ENCODE measurements at regions not wholly inside any gene's neighbourhood (a gene's known extent, or its start where the extent isn't known, plus 50 kb on each side); places are given as distances from the start of the nearest gene placed in this dataset.

GRCh38 chr4:118587116-118587831, 97.9 kb upstream of the METTL14 start:
- Histone ChIP-seq H2AFZ (ENCODE audit: low read length) (no peak overlapping the region), H3K9ac (ENCODE audit: insufficient read depth, low read depth, low read length) (no peak overlapping the region), H3K9me3 (ENCODE audit: low read length) (no peaks in the 10 kb centered on the region), H4K20me1 (ENCODE audit: insufficient read depth, low read length) (no peaks in the 10 kb centered on the region), H3K79me2 (ENCODE audit: insufficient read depth, low read length) (peaks cover 8% of the 10 kb centered on the region), H3K27ac (ENCODE audit: extremely low read length, insufficient read depth, low read length) (no peak overlapping the region), H3K36me3 (replicated peaks in 1 of 2; ENCODE audit: control insufficient read depth in 1 of 2, insufficient read depth in 2 of 2, low read length in 2 of 2) (no peaks in the 10 kb centered on the region), H3K4me1 (ENCODE audit: insufficient read depth, low read length) (peaks cover 13% of the 10 kb centered on the region; the same call in 1 of the 2 replicates), H3K4me3 (replicated peaks in 1 of 3; ENCODE audit: insufficient read depth in 1 of 3, low read depth in 2 of 3, low read length in 3 of 3) (no peak overlapping the region), H3K27me3 (ENCODE audit: control insufficient read depth in 1 of 2, insufficient read depth in 2 of 2, low read length in 2 of 2) (peaks cover 1 to 25% of the 10 kb centered on the region in 2 experiments; a peak in 3 of 5 replicates), H3K4me2 (ENCODE audit: low read depth, low read length) (no peak overlapping the region)
- TF ChIP-seq SRSF9 (IDR thresholded peaks at IDR 0.05; ENCODE audit: borderline replicate concordance, insufficient read depth, low read depth, low read length, poor library complexity, severe bottlenecking) (no peak), ZBTB20 (CRISPR knock-in tag; IDR thresholded peaks at IDR 0.05; ENCODE audit: borderline replicate concordance, low read depth) (no peak), ZNF430 (CRISPR knock-in tag; IDR thresholded peaks at IDR 0.05) (no peak)
- TF ChIP-seq, protein P1, sequence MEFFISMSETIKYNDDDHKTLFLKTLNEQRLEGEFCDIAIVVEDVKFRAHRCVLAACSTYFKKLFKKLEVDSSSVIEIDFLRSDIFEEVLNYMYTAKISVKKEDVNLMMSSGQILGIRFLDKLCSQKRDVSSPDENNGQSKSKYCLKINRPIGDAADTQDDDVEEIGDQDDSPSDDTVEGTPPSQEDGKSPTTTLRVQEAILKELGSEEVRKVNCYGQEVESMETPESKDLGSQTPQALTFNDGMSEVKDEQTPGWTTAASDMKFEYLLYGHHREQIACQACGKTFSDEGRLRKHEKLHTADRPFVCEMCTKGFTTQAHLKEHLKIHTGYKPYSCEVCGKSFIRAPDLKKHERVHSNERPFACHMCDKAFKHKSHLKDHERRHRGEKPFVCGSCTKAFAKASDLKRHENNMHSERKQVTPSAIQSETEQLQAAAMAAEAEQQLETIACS (CRISPR knock-in tag; IDR thresholded peaks at IDR 0.05), result no peak
- TF ChIP-seq, protein P2, sequence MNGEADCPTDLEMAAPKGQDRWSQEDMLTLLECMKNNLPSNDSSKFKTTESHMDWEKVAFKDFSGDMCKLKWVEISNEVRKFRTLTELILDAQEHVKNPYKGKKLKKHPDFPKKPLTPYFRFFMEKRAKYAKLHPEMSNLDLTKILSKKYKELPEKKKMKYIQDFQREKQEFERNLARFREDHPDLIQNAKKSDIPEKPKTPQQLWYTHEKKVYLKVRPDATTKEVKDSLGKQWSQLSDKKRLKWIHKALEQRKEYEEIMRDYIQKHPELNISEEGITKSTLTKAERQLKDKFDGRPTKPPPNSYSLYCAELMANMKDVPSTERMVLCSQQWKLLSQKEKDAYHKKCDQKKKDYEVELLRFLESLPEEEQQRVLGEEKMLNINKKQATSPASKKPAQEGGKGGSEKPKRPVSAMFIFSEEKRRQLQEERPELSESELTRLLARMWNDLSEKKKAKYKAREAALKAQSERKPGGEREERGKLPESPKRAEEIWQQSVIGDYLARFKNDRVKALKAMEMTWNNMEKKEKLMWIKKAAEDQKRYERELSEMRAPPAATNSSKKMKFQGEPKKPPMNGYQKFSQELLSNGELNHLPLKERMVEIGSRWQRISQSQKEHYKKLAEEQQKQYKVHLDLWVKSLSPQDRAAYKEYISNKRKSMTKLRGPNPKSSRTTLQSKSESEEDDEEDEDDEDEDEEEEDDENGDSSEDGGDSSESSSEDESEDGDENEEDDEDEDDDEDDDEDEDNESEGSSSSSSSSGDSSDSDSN (CRISPR knock-in tag; IDR thresholded peaks at IDR 0.05), result no peak
- ATAC-seq, result no peak
- in situ Hi-C loops (cut with HindIII; ENCODE audit: extremely low pct_ligation_motif_present, low pct_unique_long_range_greater_than_20kb) (no loop called here), intact Hi-C loops (cut with micrococcal nuclease; ENCODE audit: unreplicated experiment) (no loop called here)
- ChIA-PET CTCF (ENCODE audit: low intra/inter-chr PET ratio, low total read pairs) (no interaction called here), POLR2A (no interaction called here)
- no TSS peak for BruUV-seq (replicated peaks)
- WGBS (ENCODE audit: low lambda C conversion rate), result 43% methylated on average over 9 of the region's 9 CpGs
- no peak for FAIRE-seq
- DNase-seq (ENCODE audit: low spot score), result no peak

Data from HepG2 (cell line).